Endothelial cell of umbilical vein (primary cell): ENCODE measurements at regions not wholly inside any gene's neighbourhood (a gene's known extent, or its start where the extent isn't known, plus 50 kb on each side); places are given as distances from the start of the nearest gene placed in this dataset.

Experiments used
- BruUV-seq: library from RNA; stranded (reverse); fragments of 400-500 nt; replicated peaks from 2 replicates; lab custom pipeline; 2021; lab: Mats Ljungman, UMichigan
- CTCF ChIA-PET: fragments of 300-600, 350-600 bp; sonication (Branson Sonifier 250); formaldehyde crosslinking; loops from one replicate; lab custom pipeline; 2021; ENCODE audit warnings: antibody characterized with exemption, inconsistent platforms; lab: Charles Lee
- POLR2A ChIA-PET: fragments of 300-600, 350-600 bp; sonication (Branson Sonifier 250); formaldehyde crosslinking; loops from one replicate; lab custom pipeline; 2021; ENCODE audit warnings: antibody characterized with exemption, inconsistent platforms; lab: Charles Lee
- DNase-seq: peaks from one replicate; pipeline ENCODE4 v3.0.0-alpha.2; 2011; ENCODE audit warnings: low read depth, low spot score
- FAIRE-seq: peaks from 2 replicates; lab custom pipeline; 2011; peaks lifted over from hg19 to GRCh38; lab: Jason Lieb, UNC
- H2AFZ ChIP-seq: 2 replicates; pipeline ENCODE4 v1.6.0; 2012; ENCODE audit warnings: low read depth, low read length, control low read depth, inconsistent platforms
- H3K27ac ChIP-seq: 2 replicates; pipeline ENCODE4 v1.5.1; 2011; ENCODE audit warnings: low read depth, mild to moderate bottlenecking, control low read depth, low read length, moderate library complexity; ENCODE audit not compliant: insufficient read depth
- H3K27me3 ChIP-seq, 2 experiments: 2 replicates each; pipeline versions ENCODE4 v1.6.0 to v1.6.1; 2011; ENCODE audit warnings: low read length in 2 of 2, mixed read lengths in 1 of 2; ENCODE audit not compliant: control insufficient read depth in 2 of 2, insufficient read depth in 2 of 2
- H3K36me3 ChIP-seq, 2 experiments: 2 replicates in 1 of 2; 3 replicates in 1 of 2; pipeline ENCODE4 v1.5.1; 2011; ENCODE audit warnings: low read length in 2 of 2, mild to moderate bottlenecking in 1 of 2, moderate library complexity in 1 of 2; ENCODE audit not compliant: control insufficient read depth in 2 of 2, insufficient read depth in 2 of 2; ENCODE audit errors: extremely low read depth in 1 of 2
- H3K4me1 ChIP-seq: 3 replicates; pipeline ENCODE4 v1.5.1; 2011; ENCODE audit warnings: mild to moderate bottlenecking, low read length; ENCODE audit not compliant: control insufficient read depth, insufficient read depth; ENCODE audit errors: extremely low read depth
- H3K4me2 ChIP-seq: 2 replicates; pipeline ENCODE4 v1.6.1; 2011; ENCODE audit warnings: low read length, control low read depth, mixed read lengths; ENCODE audit not compliant: insufficient read depth
- H3K4me3 ChIP-seq, 3 experiments: fragments of 200-600 bp in 1 of 3; sonication (generic), shearing (Covaris generic) in 1 of 3; replicated peaks in 1 of 3; 2 replicates each; pipeline ENCODE4 v1.5.1; 2011 to 2016; ENCODE audit warnings: control low read depth in 3 of 3, low read length in 3 of 3, mild to moderate bottlenecking in 2 of 3, inconsistent platforms in 1 of 3, low read depth in 1 of 3, moderate library complexity in 1 of 3; ENCODE audit not compliant: insufficient read depth in 1 of 3
- H3K79me2 ChIP-seq: 2 replicates; pipeline ENCODE4 v1.6.0; 2012; ENCODE audit warnings: low read length, inconsistent platforms; ENCODE audit not compliant: control insufficient read depth, insufficient read depth
- H3K9ac ChIP-seq: replicated peaks from 2 replicates; pipeline ENCODE3; 2011; ENCODE audit warnings: low read length, control low read depth; ENCODE audit not compliant: insufficient read depth; ENCODE audit errors: extremely low read depth
- H3K9me1 ChIP-seq: replicated peaks from 3 replicates; pipeline ENCODE4 v1.6.0; 2011; ENCODE audit warnings: mild to moderate bottlenecking, low read length; ENCODE audit not compliant: control insufficient read depth, insufficient read depth; ENCODE audit errors: extremely low read depth
- H3K9me3 ChIP-seq: replicated peaks from 2 replicates; pipeline ENCODE4 v1.5.1; 2012; ENCODE audit warnings: low read length, inconsistent platforms; ENCODE audit not compliant: control insufficient read depth, insufficient read depth
- H4K20me1 ChIP-seq: replicated peaks from 2 replicates; pipeline ENCODE3; 2011; ENCODE audit warnings: mild to moderate bottlenecking, low read length; ENCODE audit not compliant: control insufficient read depth, insufficient read depth; ENCODE audit errors: extremely low read depth
- CTCF ChIP-seq, 2 donors: IDR thresholded peaks; 1 replicate in 1 of 2; 2 replicates in 1 of 2; pipeline ENCODE4 v1.5.1; 2011; ENCODE audit warnings: low read length in 2 of 2, mild to moderate bottlenecking in 2 of 2, moderate library complexity in 2 of 2, control low read depth in 1 of 2, inconsistent platforms in 1 of 2, low read depth in 1 of 2; ENCODE audit not compliant: insufficient read depth in 1 of 2; ENCODE audit errors: extremely low read depth in 1 of 2
- EZH2 ChIP-seq: IDR thresholded peaks from 2 replicates; pipeline ENCODE4 v1.6.1; 2012; ENCODE audit warnings: borderline replicate concordance, low read depth, mild to moderate bottlenecking, moderate library complexity, low read length, inconsistent platforms; ENCODE audit not compliant: severe bottlenecking
- FOS ChIP-seq: IDR thresholded peaks from 2 replicates; pipeline ENCODE4 v1.6.1; 2011; ENCODE audit warnings: mild to moderate bottlenecking, low read length, moderate library complexity, borderline replicate concordance; ENCODE audit not compliant: insufficient read depth
- GATA2 ChIP-seq: IDR thresholded peaks from 2 replicates; pipeline ENCODE4 v1.7.0; 2011; ENCODE audit warnings: low read depth, mild to moderate bottlenecking, moderate library complexity, mixed read lengths, low read length; ENCODE audit not compliant: insufficient read length, insufficient read depth
- JUN ChIP-seq: IDR thresholded peaks from 2 replicates; pipeline ENCODE4 v1.6.1; 2011; ENCODE audit warnings: borderline replicate concordance, low read depth; ENCODE audit not compliant: insufficient read length, insufficient read depth
- MYC ChIP-seq: IDR thresholded peaks from one replicate; pipeline ENCODE4 v1.6.1; 2011; ENCODE audit warnings: mild to moderate bottlenecking, low read depth, low read length
- POLR2A ChIP-seq: IDR thresholded peaks from 2 replicates; pipeline ENCODE4 v1.6.1; 2012; ENCODE audit warnings: low read depth, mild to moderate bottlenecking, control low read depth, low read length
- POLR2AphosphoS5 ChIP-seq: IDR thresholded peaks from 2 replicates; pipeline ENCODE4 v1.6.1; 2012; ENCODE audit warnings: low read depth, mild to moderate bottlenecking, control low read depth, low read length, moderate library complexity; ENCODE audit not compliant: insufficient read depth
- dilution Hi-C: fragments of 300-500 bp; cut with MboI; formaldehyde crosslinking; loops from one replicate; pipeline ENCODE4 v1.15.0; 2019; ENCODE audit warnings: low sequenced_read_pairs; ENCODE audit not compliant: extremely low pct_ligation_motif_present
- intact Hi-C: fragments of 100-400 bp; cut with micrococcal nuclease; formaldehyde crosslinking; loops from one replicate; pipeline ENCODE4 v1.10.0; 2022
- TF ChIP-seq, protein P1 (sequence below): IDR thresholded peaks from 2 replicates; pipeline ENCODE4 v1.6.1; 2011; ENCODE audit not compliant: insufficient read depth, insufficient read length

DNA sequence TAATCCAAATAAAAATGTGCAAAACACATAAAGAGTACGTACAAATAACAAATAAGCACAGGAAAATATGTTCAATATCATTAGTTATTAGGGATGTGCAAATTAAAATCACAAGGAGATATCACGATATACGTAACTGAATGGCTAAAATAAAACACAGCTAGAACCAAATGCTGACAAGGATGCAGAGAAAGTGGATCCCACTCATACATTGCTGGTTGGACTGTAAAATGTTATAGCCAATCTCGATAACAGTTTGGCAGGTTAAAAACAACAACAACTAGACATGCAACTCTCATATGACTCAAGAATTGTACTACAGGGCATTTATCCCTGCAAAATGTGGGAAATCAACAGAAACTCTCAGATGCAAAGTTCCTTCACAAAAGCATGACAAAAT lies 553.9 kb downstream of the ADCYAP1 start:
- H3K4me2 ChIP-seq, result no peak overlapping the region
- no peaks in the 10 kb centered on the region for H3K9me3 ChIP-seq
- dilution Hi-C loops (no loop called here), intact Hi-C loops (no loop called here)
- H3K36me3 ChIP-seq, result no peaks in the 10 kb centered on the region
- H3K9me1 ChIP-seq, result no peaks in the 10 kb centered on the region
- FAIRE-seq (no peak), DNase-seq (no peak)
- no peaks in the 10 kb centered on the region for H4K20me1 ChIP-seq
- TF ChIP-seq MYC (no peak), GATA2 (no peak), FOS (no peak), POLR2AphosphoS5 (no peak), POLR2A (no peak), JUN (no peak), EZH2 (no peak), CTCF (IDR thresholded peaks at IDR 0.05; ENCODE audit: extremely low read depth in 1 of 2, insufficient read depth in 1 of 2, low read depth in 1 of 2, low read length in 2 of 2) (no peak)
- TF ChIP-seq, protein P1, sequence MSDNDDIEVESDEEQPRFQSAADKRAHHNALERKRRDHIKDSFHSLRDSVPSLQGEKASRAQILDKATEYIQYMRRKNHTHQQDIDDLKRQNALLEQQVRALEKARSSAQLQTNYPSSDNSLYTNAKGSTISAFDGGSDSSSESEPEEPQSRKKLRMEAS, result no peak
- H2AFZ ChIP-seq, result no peak overlapping the region
- H3K79me2 ChIP-seq, result no peaks in the 10 kb centered on the region
- no peaks in the 10 kb centered on the region for H3K27me3 ChIP-seq
- no peak overlapping the region for H3K27ac ChIP-seq
- no TSS peak for BruUV-seq
- H3K4me3 ChIP-seq, result no peak overlapping the region
- no peak overlapping the region for H3K9ac ChIP-seq
- POLR2A ChIA-PET, result no interaction called here
- H3K4me1 ChIP-seq, result no peaks in the 10 kb centered on the region
- CTCF ChIA-PET, result no interaction called here
